ENCODE measurements at regions not wholly inside any gene's neighbourhood (a gene's known extent, or its start where the extent isn't known, plus 50 kb on each side); places are given as distances from the start of the nearest gene placed in this dataset.
"Not testable (repeated sequence)": the region's sequence is repeated elsewhere in the genome, so short reads cannot be mapped to it uniquely, and the experiment has no call there.

DNA sequence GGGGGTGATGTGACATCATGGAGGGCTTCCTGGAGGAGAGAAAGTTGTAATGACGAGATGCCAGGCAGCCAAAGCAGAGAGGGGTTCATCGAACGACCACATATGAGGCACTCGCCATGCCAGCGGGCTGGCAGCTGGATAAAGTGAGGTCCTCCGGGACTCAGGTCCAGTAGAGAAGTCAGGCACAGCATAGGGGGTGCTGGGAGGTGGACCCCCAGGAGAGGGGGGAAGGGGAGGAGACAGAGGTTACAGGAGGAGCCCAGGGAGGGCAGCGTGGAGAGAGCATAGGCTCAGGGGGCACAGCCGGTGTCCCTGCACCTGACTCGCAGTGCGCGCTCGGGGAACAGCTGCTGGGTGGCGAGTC lies 174.7 kb downstream of the BMP7 start:
- no peak for DNase-seq

- DNase-seq = no peak
Measured at GRCh38 chr20:57092112-57092899, 174.1 kb downstream of the BMP7 start.

DNA sequence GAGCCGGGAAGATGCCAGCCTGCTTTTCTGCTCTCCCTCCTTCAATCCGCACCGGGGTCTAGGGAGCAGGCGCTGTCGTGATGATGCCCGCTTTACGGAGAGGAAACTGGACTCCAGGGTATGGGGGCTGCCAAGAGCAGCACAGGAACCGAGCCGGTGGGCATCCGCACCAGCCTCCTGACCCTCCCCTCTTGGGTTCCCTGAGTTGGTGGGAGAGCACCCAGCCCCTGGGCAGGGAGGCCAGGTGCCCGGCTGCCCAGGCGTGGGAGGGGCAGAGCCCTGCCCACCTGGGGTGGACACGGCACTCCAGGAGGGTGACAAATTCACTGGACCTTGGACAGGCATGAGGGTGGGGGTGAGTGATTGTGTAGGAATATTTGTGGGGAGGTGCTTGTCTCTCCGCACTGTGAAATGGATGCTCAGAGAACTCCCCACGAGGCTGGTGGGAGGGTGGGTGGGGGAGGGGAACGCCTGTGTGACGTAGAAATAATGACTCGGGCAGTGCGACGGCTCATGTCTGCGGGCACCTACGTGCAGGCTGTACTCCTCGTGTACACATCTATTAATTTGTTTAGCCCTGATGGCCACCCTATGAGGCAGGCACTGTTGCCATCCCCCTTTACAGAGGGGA lies 173.4 kb downstream of the BMP7 start:
- no peak for DNase-seq

GRCh38 chr20:57093766-57094165 lies 172.7 kb downstream of the BMP7 start:
- no peak for DNase-seq

DNA sequence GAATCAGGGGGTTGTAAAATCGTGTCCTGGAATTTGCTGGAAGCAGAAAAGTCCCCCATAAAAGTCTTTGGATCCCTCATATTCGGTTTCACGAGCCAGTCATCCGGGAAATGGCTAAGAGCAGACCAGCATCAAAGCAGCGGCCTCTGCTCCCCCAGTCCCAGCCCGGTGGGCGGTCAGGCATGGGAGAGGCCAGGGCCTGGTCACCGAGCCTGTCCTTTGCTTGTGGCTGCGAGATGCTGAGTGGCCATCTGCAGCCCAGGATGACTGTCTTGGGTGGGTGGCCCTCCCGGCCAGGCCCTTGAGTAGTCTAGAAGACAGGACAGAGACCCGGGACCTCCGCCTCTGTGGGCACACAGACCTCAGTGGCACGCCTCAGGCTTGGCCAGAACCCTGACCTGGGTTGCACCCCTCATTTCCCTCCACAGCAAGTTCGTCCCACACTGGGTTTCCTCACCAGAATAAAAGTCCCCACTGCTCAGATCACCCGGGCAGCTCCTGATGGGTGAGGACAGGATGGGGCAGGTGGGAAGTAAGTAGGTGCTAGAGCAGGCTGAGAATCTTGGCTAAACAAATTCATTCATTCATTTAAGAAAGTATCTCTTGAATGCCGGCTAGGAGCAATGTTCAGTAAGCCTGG lies 172.1 kb downstream of the BMP7 start:
- DNase-seq = no peak

DNA sequence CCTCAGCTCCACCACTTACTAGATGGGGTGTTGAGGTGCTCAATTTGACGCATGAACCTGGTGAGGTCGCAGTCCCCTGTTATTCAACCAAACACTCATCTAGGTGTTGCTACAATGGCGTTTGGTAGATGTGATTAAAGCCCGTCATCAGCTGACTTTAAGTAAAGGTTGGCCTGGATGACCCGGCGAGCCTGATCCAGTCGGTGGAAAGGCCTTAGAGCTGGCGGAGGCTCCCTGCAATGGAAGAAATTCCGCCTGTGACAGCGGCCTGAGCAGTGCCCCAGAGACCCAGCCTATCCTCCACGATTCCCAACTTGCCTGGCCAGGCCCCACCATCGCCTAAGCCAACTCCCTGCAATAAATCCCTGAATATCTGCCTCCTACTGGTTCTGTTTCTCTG lies 171.4 kb downstream of the BMP7 start:
- DNase-seq = no peak

- no peak for DNase-seq
Measured at GRCh38 chr20:57095426-57095825, 171.0 kb downstream of the BMP7 start.

- DNase-seq = no peak
Measured at GRCh38 chr20:57097245-57097915, 169.1 kb downstream of the BMP7 start.

DNA sequence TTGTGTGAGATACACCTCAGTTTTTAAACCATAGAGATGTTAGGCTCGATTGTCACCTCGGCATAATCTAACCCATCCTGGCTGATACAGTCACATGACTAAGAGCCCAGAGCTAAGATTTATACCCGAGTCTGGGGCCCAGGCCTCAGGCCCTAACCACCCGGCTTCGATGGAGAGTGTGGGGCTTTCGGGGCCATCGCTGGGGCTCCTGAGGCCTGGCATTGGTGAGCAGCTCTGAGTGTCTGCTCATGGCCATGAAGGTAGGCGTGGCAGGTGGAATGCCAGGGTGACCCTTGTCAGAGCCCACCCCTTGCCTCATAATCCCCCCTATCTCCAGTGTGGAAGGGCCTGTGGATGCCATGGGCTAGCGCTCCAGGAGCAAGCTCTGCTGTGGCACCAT lies 164.3 kb downstream of the BMP7 start:
- no peak for DNase-seq

- DNase-seq = no peak
Measured at GRCh38 chr20:57102566-57102965, 163.9 kb downstream of the BMP7 start.

DNA sequence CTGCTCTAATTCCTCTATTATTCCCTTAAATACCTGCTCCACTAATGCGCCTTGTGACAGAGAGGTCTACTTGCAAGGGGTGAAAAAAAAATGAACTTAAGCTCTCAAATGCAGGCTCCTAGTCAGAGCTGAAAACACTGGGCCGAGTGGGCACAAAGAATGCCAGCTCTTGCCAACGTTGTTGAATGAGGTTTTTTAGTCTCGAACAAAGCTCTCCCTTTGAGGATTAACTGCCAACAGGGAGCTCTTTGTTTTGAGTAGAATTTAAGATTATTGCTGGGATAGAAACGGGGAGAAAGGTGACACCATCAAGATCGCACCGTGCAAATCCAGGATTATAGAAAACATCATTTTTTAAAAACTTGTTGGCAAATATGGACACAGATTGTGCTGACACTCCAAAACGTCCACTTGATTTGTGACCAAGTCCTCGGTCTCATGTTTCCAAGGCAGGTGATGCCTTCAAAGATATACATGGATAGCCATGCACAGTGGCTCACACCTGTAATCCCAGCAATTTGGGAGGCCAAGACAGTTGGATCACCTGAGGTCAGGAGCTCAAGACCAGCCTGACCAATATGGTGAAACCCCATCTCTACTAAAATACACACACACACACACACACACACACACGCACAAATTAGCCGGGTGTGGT lies 163.2 kb downstream of the BMP7 start:
- DNase-seq = no peak

GRCh38 chr20:57104113-57104512 lies 162.3 kb downstream of the BMP7 start:
- no peak for DNase-seq

GRCh38 chr20:57104651-57105204 lies 161.7 kb downstream of the BMP7 start:
- DNase-seq = no peak

DNA sequence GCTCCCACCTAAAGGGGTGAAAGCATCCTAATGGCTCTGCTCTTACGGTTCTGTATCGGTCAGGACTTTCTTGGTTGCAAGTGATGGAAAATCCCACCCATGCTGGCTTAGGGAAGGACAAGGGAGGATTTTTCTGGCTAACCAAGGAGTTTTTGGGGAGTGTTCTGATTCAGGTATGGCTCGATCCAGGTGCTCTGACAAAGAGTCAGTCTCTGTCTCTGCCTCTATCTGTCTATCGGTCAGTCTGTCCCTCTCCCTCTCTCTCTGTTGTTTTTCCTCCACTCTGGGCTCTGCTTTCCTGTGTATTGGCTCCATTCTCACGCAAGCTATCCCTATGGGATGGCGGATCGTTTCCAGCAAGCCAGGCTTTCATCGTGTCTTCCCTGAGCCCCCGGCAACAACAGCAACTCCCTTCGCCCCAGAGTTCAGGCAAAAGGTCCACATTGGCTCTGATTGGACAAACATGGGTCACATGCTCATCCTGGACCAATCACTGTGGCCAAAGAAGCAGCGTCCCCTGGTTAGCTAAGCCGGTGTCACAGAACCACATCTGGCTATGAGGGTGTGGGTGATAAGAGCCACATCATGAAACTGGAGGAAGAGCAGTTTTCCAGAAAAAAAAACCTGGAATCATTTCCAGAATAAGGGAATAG lies 160.3 kb downstream of the BMP7 start:
- no peak for DNase-seq

- no peak for DNase-seq
Measured at GRCh38 chr20:57106692-57107091, 159.7 kb downstream of the BMP7 start.

GRCh38 chr20:57107208-57107607 lies 159.2 kb downstream of the BMP7 start:
- no peak for DNase-seq

GRCh38 chr20:57108218-57108617 lies 158.2 kb downstream of the BMP7 start:
- DNase-seq = no peak

- DNase-seq = no peak
Measured at GRCh38 chr20:57108742-57109570, 157.5 kb downstream of the BMP7 start.

GRCh38 chr20:57109571-57109953 lies 156.9 kb downstream of the BMP7 start:
- no peak for DNase-seq

DNA sequence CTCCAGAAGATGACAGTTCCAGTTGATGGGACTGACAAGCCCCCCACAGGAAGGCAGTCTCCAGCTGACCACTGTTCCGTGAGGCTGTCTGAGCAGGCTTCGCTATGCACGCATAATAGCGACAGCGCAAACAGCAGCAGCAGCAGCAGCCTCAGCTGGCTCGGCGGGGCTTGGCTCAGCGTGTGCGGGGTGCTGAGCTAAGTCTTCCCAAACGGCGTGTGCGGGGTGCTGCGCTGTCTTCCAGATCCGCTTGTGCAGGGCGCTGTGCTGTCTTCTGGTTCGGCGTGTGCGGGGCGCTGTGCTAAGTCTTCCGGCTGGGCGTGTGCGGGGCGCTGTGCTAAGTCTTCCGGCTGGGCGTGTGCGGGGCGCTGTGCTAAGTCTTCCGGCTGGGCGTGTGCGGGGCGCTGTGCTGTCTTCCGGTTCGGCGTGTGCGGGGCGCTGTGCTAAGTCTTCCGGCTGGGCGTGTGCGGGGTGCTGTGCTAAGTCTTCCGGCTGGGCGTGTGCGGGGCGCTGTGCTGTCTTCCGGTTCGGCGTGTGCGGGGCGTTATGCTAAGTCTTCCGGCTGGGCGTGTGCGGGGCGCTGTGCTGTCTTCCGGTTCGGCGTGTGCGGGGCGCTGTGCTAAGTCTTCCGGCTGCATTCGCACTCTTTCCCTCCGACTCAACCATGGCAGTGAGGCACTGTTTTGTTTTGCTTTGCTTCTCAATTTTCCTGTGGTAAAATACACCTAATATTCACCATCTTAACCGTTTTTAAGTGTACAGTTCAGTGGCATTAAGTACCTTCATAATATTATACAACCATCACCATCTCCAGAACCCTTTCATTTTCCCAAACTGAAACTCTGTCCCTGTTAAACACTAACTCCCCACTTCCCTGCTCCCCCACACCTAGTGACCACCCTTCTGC lies 156.1 kb downstream of the BMP7 start:
- DNase-seq = not testable (repeated sequence)
